HG03558 (cell line): ENCODE measurements at regions not wholly inside any gene's neighbourhood (a gene's known extent, or its start where the extent isn't known, plus 50 kb on each side); places are given as distances from the start of the nearest gene placed in this dataset.

ENCODE experiments used
- ATAC-seq: cut with Tn5 transposase; IDR thresholded peaks from one replicate; pipeline ENCODE4 v1.9.1; 2021; ENCODE audit warnings: moderate number of reproducible peaks; ENCODE audit not compliant: unreplicated experiment; ENCODE audit errors: extremely low read depth

- no peak for ATAC-seq
Measured at GRCh38 chr4:187283201-187283955, 559.7 kb upstream of the FAT1 start.

GRCh38 chr4:187286525-187286924 is 562.9 kb upstream of the FAT1 start:
- ATAC-seq: no peak

- no peak for ATAC-seq
Measured at GRCh38 chr4:187289371-187289770, 565.7 kb upstream of the FAT1 start.

- no peak for ATAC-seq
Measured at GRCh38 chr4:187294861-187295260, 571.2 kb upstream of the FAT1 start.

GRCh38 chr4:187301923-187302322 is 578.3 kb upstream of the FAT1 start:
- ATAC-seq: no peak

- no peak for ATAC-seq
Measured at GRCh38 chr4:187302457-187303150, 578.9 kb upstream of the FAT1 start.

GRCh38 chr4:187304133-187304532 is 580.5 kb upstream of the FAT1 start:
- ATAC-seq: no peak

- no peak for ATAC-seq
Measured at GRCh38 chr4:187307131-187307530, 583.5 kb upstream of the FAT1 start.

GRCh38 chr4:187309456-187309855 is 585.8 kb upstream of the FAT1 start:
- ATAC-seq: no peak

- no peak for ATAC-seq
Measured at GRCh38 chr4:187312299-187312698, 588.6 kb upstream of the FAT1 start.

GRCh38 chr4:187317799-187318198 is 594.1 kb upstream of the FAT1 start:
- no peak for ATAC-seq

- no peak for ATAC-seq
Measured at GRCh38 chr4:187321711-187322110, 598.1 kb upstream of the FAT1 start.

- ATAC-seq: no peak
Measured at GRCh38 chr4:187332141-187332540, 608.5 kb upstream of the FAT1 start.

GRCh38 chr4:187333151-187333550 is 609.5 kb upstream of the FAT1 start:
- ATAC-seq: no peak

GRCh38 chr4:187335339-187335738 is 611.7 kb upstream of the FAT1 start:
- no peak for ATAC-seq

- ATAC-seq: no peak
Measured at GRCh38 chr4:187354740-187355139, 631.1 kb upstream of the FAT1 start.

GRCh38 chr4:187357045-187357643 is 633.5 kb upstream of the FAT1 start:
- no peak for ATAC-seq

- ATAC-seq: no peak
Measured at GRCh38 chr4:187357821-187358220, 634.2 kb upstream of the FAT1 start.

GRCh38 chr4:187362937-187363857 is 632.4 kb upstream of the ZFP42 start:
- no peak for ATAC-seq

GRCh38 chr4:187364401-187364800 is 631.2 kb upstream of the ZFP42 start:
- ATAC-seq: no peak
